ENCODE measurements at regions not wholly inside any gene's neighbourhood (a gene's known extent, or its start where the extent isn't known, plus 50 kb on each side); places are given as distances from the start of the nearest gene placed in this dataset.

GRCh38 chr17:70771804-70772386 is 602.6 kb downstream of the KCNJ2 start:
- TF ChIP-seq POLR2AphosphoS5 (IDR thresholded peaks at IDR 0.05) = no peak
- TF ChIP-seq CTCF (IDR thresholded peaks at IDR 0.05) = no peak
- no peak for TF ChIP-seq EP300 (IDR thresholded peaks at IDR 0.05)
- TF ChIP-seq POLR2A (IDR thresholded peaks at IDR 0.05; ENCODE audit: low read depth) = no peak
- Histone ChIP-seq H3K27me3 (no peaks in the 10 kb centered on the region), H3K4me3 (no peak overlapping the region), H3K9me3 (no peaks in the 10 kb centered on the region), H3K27ac (replicated peaks in 1 of 4) (no peak overlapping the region), H3K4me1 (no peaks in the 10 kb centered on the region), H3K36me3 (no peaks in the 10 kb centered on the region)
- intact Hi-C loops (cut with DNase I) = no loop called here
- 74% methylated on average over 14 of the region's 14 CpGs for WGBS
- DNase-seq (ENCODE audit: extremely low spot score) = no peak

GRCh38 chr17:70772761-70773160 is 603.4 kb downstream of the KCNJ2 start:
- WGBS = 91% methylated on average over 7 of the region's 7 CpGs

GRCh38 chr17:70773258-70773657 is 603.9 kb downstream of the KCNJ2 start:
- no peak for DNase-seq (ENCODE audit: extremely low spot score)
- H3K4me1 ChIP-seq = no peaks in the 10 kb centered on the region
- H3K36me3 ChIP-seq = no peaks in the 10 kb centered on the region
- H3K9me3 ChIP-seq = no peaks in the 10 kb centered on the region
- WGBS = 88% methylated on average over 1 of the region's 1 CpG
- H3K4me3 ChIP-seq = no peak overlapping the region
- H3K27me3 ChIP-seq = no peaks in the 10 kb centered on the region
- TF ChIP-seq CTCF (IDR thresholded peaks at IDR 0.05) (no peak), POLR2A (IDR thresholded peaks at IDR 0.05; ENCODE audit: low read depth) (no peak), EP300 (IDR thresholded peaks at IDR 0.05) (no peak), POLR2AphosphoS5 (IDR thresholded peaks at IDR 0.05) (no peak)
- intact Hi-C loops (cut with DNase I) = no loop called here
- no peak overlapping the region for H3K27ac ChIP-seq (replicated peaks in 1 of 4)

More at GRCh38 chr17:70772761-70773160, 603.4 kb downstream of the KCNJ2 start:
- intact Hi-C loops (cut with DNase I) = no loop called here
- H3K4me1 ChIP-seq = no peaks in the 10 kb centered on the region
- H3K4me3 ChIP-seq = no peak overlapping the region
- H3K9me3 ChIP-seq = no peaks in the 10 kb centered on the region
- DNase-seq (ENCODE audit: extremely low spot score) = no peak
- H3K27me3 ChIP-seq = no peaks in the 10 kb centered on the region
- H3K36me3 ChIP-seq = no peaks in the 10 kb centered on the region
- TF ChIP-seq POLR2A (IDR thresholded peaks at IDR 0.05; ENCODE audit: low read depth) = no peak
- no peak for TF ChIP-seq CTCF (IDR thresholded peaks at IDR 0.05)
- TF ChIP-seq POLR2AphosphoS5 (IDR thresholded peaks at IDR 0.05) = no peak
- no peak for TF ChIP-seq EP300 (IDR thresholded peaks at IDR 0.05)
- H3K27ac ChIP-seq (replicated peaks in 1 of 4) = no peak overlapping the region

- Histone ChIP-seq H3K27ac (replicated peaks in 1 of 4) (no peak overlapping the region), H3K36me3 (no peaks in the 10 kb centered on the region), H3K4me3 (no peak overlapping the region), H3K4me1 (no peaks in the 10 kb centered on the region), H3K9me3 (no peaks in the 10 kb centered on the region), H3K27me3 (no peaks in the 10 kb centered on the region)
- TF ChIP-seq CTCF (IDR thresholded peaks at IDR 0.05) (no peak), POLR2A (IDR thresholded peaks at IDR 0.05; ENCODE audit: low read depth) (no peak)
- intact Hi-C loops (cut with DNase I) = no loop called here
- DNase-seq (ENCODE audit: extremely low spot score) = no peak
These were observed 605.2 kb downstream of the KCNJ2 start for GRCh38 chr17:70774339-70775117.
